ENCODE measurements at regions not wholly inside any gene's neighbourhood (a gene's known extent, or its start where the extent isn't known, plus 50 kb on each side); places are given as distances from the start of the nearest gene placed in this dataset.

- Mint-ChIP-seq H3K27me3 (no peaks in the 10 kb centered on the region), H3K4me3 (no peak overlapping the region), H3K4me1 (peaks cover 4% of the 10 kb centered on the region), H3K36me3 (no peaks in the 10 kb centered on the region), H3K27ac (no peak overlapping the region), H3K9me3 (no peaks in the 10 kb centered on the region)
- no peak for DNase-seq
Measured at GRCh38 chr16:14331020-14331419, 259.9 kb downstream of the MRTFB start.

- no peaks in the 10 kb centered on the region for H3K36me3 Mint-ChIP-seq
- peaks cover 4% of the 10 kb centered on the region for H3K4me1 Mint-ChIP-seq
Measured at GRCh38 chr16:14329727-14330350, 258.7 kb downstream of the MRTFB start.

DNA sequence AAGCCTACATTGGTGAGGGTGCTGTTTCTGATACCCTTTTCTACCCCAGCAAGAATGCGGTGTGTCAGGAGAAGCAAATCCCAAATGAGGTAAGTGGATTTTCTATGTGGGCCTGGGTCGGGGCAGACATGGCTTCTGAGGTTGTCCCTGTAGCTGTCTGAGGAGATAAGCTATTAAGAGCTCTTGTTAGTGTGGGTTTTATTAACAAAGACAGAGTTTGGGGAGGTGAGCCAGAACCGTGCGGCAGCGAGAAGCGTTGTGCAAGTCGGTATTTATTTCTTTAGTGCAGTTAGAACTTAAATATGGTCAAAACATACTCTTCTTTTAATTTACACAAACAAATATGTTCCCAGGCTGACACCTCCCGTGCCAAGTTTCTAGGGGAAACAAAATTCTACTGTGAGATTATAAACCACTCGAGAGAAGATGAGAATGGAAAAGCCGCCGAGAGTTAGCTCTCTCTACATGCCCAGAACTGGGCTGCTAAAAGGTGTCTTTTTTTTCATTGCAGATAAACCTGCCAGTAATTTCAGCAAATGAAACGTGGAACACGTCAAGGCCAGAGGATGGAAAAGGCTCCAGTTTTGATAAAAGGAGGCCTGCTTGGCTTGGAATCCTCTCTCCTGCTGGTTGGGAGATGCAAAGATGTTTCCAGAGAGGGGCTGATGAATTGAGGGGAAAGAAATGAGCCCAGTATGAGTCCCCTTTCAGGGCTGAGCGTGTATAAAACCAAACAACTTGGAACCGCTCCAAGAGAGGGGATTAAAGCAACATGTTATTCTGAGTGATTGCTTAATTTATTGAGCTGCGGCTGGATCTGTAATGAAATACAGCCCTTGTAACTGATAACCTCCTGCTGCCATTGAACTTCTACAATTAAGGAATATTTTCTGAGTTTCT lies 254.6 kb downstream of the MRTFB start:
- H3K36me3 Mint-ChIP-seq = no peaks in the 10 kb centered on the region
- H3K27me3 Mint-ChIP-seq = no peaks in the 10 kb centered on the region
- H3K4me1 Mint-ChIP-seq = peaks cover 4% of the 10 kb centered on the region
- H3K27ac Mint-ChIP-seq = peak overlapping the region; percentile 52
- DNase-seq = no peak
- H3K9me3 Mint-ChIP-seq = no peaks in the 10 kb centered on the region
- no peak overlapping the region for H3K4me3 Mint-ChIP-seq

More at GRCh38 chr16:14329727-14330350, 258.7 kb downstream of the MRTFB start:
- no peak overlapping the region for H3K27ac Mint-ChIP-seq
- no peaks in the 10 kb centered on the region for H3K27me3 Mint-ChIP-seq
- no peak overlapping the region for H3K4me3 Mint-ChIP-seq
- DNase-seq = no peak
- no peaks in the 10 kb centered on the region for H3K9me3 Mint-ChIP-seq

- Mint-ChIP-seq H3K27ac (no peak overlapping the region), H3K4me1 (no peaks in the 10 kb centered on the region), H3K4me3 (no peak overlapping the region), H3K9me3 (no peaks in the 10 kb centered on the region), H3K27me3 (no peaks in the 10 kb centered on the region), H3K36me3 (no peaks in the 10 kb centered on the region)
- DNase-seq = no peak
Measured at GRCh38 chr16:14324581-14324980, 253.5 kb downstream of the MRTFB start.

- no peaks in the 10 kb centered on the region for H3K27me3 Mint-ChIP-seq
- no peaks in the 10 kb centered on the region for H3K36me3 Mint-ChIP-seq
- H3K4me3 Mint-ChIP-seq = no peak overlapping the region
- DNase-seq = no peak
- no peaks in the 10 kb centered on the region for H3K9me3 Mint-ChIP-seq
- H3K27ac Mint-ChIP-seq = no peak overlapping the region
- H3K4me1 Mint-ChIP-seq = no peaks in the 10 kb centered on the region
Measured at GRCh38 chr16:14322186-14322585, 251.1 kb downstream of the MRTFB start.

GRCh38 chr16:14321542-14321941 lies 250.4 kb downstream of the MRTFB start:
- Mint-ChIP-seq H3K4me3 (no peak overlapping the region), H3K36me3 (no peaks in the 10 kb centered on the region), H3K27me3 (no peaks in the 10 kb centered on the region), H3K4me1 (no peaks in the 10 kb centered on the region), H3K27ac (no peak overlapping the region), H3K9me3 (no peaks in the 10 kb centered on the region)
- DNase-seq = no peak

DNA sequence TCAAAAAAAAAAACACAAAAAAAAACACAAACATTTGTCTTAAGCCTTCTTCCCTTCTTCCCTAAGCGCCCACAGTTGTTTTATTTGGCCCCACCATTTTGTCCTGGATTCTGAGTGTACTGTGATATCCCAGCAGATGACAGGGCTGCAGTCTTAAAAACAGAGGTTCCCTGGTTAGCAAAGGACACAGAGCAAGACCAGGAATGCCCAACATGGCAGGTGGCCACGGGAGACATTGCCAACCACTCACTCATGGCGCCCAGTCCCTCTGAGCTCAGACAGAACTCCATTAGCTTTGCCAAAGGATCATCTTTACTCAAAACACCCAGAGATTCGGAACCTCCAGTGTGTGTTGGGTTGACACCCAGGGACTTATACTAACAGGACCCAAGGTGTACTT lies 249.3 kb downstream of the MRTFB start:
- Mint-ChIP-seq H3K4me3 (no peak overlapping the region), H3K9me3 (no peaks in the 10 kb centered on the region), H3K27ac (no peak overlapping the region), H3K36me3 (no peaks in the 10 kb centered on the region), H3K4me1 (no peaks in the 10 kb centered on the region), H3K27me3 (no peaks in the 10 kb centered on the region)
- DNase-seq = no peak

All from activated naive CD8-positive, alpha-beta T cell treated with anti-CD3 and anti-CD28 coated beads for 36 hours (primary cell).